ENCODE measurements at regions not wholly inside any gene's neighbourhood (a gene's known extent, or its start where the extent isn't known, plus 50 kb on each side); places are given as distances from the start of the nearest gene placed in this dataset.

DNA sequence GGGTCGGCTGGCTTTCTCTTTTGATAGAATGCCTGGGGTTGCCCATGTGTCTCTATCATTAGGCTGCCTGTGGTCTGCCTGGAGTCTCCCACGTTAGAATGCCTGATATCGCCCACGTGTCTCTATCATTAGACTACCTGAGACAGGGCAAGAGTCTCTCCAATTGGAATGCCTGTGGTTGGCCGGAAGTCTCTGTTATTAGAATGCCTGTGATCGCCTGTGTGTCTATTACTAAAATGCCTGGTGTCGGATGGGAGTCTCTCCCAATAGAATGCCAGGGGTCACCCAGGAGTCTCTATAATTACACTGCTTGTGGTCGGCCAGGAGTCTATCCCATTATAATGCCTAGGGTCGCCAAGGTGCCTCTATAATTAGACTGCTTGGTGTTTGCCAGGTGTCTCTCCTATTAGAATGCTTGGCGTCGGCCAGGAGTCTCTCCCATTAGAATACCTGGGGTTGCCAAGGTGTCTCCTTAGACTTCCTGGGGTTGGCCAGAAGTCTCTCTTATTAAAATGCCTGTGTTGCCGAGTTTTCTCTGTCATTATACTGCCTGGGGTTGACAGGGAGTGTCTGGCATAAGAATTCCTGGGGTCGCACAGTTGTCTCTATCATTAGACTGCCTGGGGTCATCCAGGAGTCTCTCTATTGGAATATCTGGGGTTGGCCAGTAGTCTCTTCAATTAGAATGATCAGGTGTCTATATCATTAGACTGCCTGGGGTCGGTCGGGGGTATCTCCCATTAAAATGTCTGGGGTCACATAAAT lies 2272.8 kb downstream of the TP53TG3F start:
- TF ChIP-seq, protein P1, sequence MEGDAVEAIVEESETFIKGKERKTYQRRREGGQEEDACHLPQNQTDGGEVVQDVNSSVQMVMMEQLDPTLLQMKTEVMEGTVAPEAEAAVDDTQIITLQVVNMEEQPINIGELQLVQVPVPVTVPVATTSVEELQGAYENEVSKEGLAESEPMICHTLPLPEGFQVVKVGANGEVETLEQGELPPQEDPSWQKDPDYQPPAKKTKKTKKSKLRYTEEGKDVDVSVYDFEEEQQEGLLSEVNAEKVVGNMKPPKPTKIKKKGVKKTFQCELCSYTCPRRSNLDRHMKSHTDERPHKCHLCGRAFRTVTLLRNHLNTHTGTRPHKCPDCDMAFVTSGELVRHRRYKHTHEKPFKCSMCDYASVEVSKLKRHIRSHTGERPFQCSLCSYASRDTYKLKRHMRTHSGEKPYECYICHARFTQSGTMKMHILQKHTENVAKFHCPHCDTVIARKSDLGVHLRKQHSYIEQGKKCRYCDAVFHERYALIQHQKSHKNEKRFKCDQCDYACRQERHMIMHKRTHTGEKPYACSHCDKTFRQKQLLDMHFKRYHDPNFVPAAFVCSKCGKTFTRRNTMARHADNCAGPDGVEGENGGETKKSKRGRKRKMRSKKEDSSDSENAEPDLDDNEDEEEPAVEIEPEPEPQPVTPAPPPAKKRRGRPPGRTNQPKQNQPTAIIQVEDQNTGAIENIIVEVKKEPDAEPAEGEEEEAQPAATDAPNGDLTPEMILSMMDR (conservative IDR thresholded peaks at IDR 0.05), result no peak
- no peak for TF ChIP-seq ZFX (IDR thresholded peaks at IDR 0.05)

Data from C4-2B (cell line).